K562 (cell line): ENCODE measurements at regions not wholly inside any gene's neighbourhood (a gene's known extent, or its start where the extent isn't known, plus 50 kb on each side); places are given as distances from the start of the nearest gene placed in this dataset.

ENCODE experiments used
- BHLHE40 ChIP-seq: IDR thresholded peaks from 2 replicates; pipeline ENCODE4 v1.6.1; 2011; ENCODE audit warnings: low read length, improper control_type of control experiment
- EP300 ChIP-seq: IDR thresholded peaks from 2 replicates; pipeline ENCODE4 v1.6.1; 2012; ENCODE audit warnings: low read length, improper control_type of control experiment
- KDM1A ChIP-seq, 2 experiments: fragments of 450-650 bp; IDR thresholded peaks; 2 replicates each; pipeline ENCODE4 v1.6.1; 2016; ENCODE audit warnings: mild to moderate bottlenecking in 2 of 2
- PHF20 ChIP-seq: fragments of 450-650 bp; IDR thresholded peaks from 2 replicates; pipeline ENCODE4 v1.6.1; 2018; ENCODE audit not compliant: partially characterized antibody
- PML ChIP-seq: IDR thresholded peaks from 2 replicates; pipeline ENCODE4 v1.6.1; 2012; ENCODE audit warnings: low read length, inconsistent platforms
- PRMT5 ChIP-seq: sonication (generic); formaldehyde crosslinking; IDR thresholded peaks from 2 replicates; pipeline ENCODE4 v1.5.0; 2020; ENCODE audit warnings: missing genetic modification reagents
- SMC3 ChIP-seq: conservative IDR thresholded peaks from 2 replicates; pipeline ENCODE4 v1.6.1; 2011; ENCODE audit warnings: low read depth, low read length, improper control_type of control experiment; ENCODE audit not compliant: insufficient read depth
- STAT5A ChIP-seq: IDR thresholded peaks from 2 replicates; pipeline ENCODE4 v1.6.1; 2012; ENCODE audit warnings: low read length, inconsistent platforms, borderline replicate concordance
- ZFP30 ChIP-seq: fragments of 250-450 bp; sonication (Bioruptor Pico); IDR thresholded peaks from 2 replicates; pipeline ENCODE4 v1.8.0; 2022; ENCODE audit warnings: moderate library complexity, mild to moderate bottlenecking, inconsistent platforms, borderline replicate concordance
- ZNF24 ChIP-seq: fragments of 450-650 bp; IDR thresholded peaks from 2 replicates; pipeline ENCODE4 v1.6.1; 2016
- ZNF316 ChIP-seq: fragments of 450-650 bp; IDR thresholded peaks from 2 replicates; pipeline ENCODE4 v1.6.1; 2016
- ZNF766 ChIP-seq: fragments of 200-800 bp; sonication (Bioruptor generic); conservative IDR thresholded peaks from 2 replicates; pipeline ENCODE4 v1.6.1; 2016; ENCODE audit warnings: missing genetic modification characterization, missing compliant biosample characterization
- TF ChIP-seq, protein P1 (sequence below): fragments of 450-650 bp; IDR thresholded peaks from 2 replicates; pipeline ENCODE4 v1.6.1; 2016; ENCODE audit warnings: mild to moderate bottlenecking
- TF ChIP-seq, protein P2 (sequence below): fragments of 250-450 bp; sonication (Bioruptor Pico); IDR thresholded peaks from 2 replicates; pipeline ENCODE4 v1.8.0; 2021; ENCODE audit warnings: borderline replicate concordance, mild to moderate bottlenecking, moderate library complexity; ENCODE audit not compliant: poor library complexity, severe bottlenecking
- TF ChIP-seq, protein P3 (sequence below): sonication (generic); formaldehyde crosslinking; IDR thresholded peaks from 2 replicates; pipeline ENCODE4 v1.8.0; 2023; ENCODE audit warnings: missing genetic modification reagents, mild to moderate bottlenecking, borderline replicate concordance
- TF ChIP-seq, protein P4 (sequence below): IDR thresholded peaks from 2 replicates; pipeline ENCODE4 v1.6.1; 2014; ENCODE audit warnings: antibody characterized with exemption

DNA sequence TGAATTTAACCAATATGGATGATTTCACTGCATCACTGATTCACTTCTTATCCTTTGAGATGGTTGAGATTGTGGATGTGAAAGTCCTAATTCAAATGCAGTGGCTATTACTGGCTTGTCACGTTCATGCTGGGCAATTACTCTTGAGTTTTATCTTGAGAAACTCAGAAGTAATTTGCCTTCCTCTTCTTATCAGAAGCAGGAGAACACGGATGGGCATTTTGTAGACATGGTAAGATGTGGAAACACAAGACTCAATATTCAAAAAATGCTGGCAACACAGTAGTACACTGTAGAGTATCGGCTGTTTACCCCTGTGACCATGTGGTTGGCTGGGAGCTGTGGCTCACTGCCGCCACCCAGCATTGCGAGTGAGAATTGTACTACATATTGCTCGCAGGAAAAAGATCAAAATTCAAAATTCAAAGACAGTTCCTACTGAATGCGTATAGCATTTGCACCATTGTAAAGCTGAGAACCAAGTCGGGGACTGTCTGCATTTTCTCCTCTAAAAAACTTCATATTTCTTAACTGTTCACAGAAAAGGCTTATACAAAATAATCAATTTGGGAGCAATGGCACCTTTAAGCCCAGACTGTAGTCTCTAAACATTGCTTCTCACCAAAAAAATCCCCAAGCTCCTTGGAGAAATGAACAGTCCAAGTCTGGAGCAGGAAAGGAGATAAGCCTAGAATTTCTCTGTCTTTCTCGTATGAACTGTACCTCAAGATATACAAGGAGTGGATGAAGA lies 61.9 kb upstream of the ELOVL5 start (continued):
- TF ChIP-seq BHLHE40: no peak
- TF ChIP-seq EP300: peak; percentile 36; the same call in 1 of the 2 replicates
- TF ChIP-seq, protein P1, sequence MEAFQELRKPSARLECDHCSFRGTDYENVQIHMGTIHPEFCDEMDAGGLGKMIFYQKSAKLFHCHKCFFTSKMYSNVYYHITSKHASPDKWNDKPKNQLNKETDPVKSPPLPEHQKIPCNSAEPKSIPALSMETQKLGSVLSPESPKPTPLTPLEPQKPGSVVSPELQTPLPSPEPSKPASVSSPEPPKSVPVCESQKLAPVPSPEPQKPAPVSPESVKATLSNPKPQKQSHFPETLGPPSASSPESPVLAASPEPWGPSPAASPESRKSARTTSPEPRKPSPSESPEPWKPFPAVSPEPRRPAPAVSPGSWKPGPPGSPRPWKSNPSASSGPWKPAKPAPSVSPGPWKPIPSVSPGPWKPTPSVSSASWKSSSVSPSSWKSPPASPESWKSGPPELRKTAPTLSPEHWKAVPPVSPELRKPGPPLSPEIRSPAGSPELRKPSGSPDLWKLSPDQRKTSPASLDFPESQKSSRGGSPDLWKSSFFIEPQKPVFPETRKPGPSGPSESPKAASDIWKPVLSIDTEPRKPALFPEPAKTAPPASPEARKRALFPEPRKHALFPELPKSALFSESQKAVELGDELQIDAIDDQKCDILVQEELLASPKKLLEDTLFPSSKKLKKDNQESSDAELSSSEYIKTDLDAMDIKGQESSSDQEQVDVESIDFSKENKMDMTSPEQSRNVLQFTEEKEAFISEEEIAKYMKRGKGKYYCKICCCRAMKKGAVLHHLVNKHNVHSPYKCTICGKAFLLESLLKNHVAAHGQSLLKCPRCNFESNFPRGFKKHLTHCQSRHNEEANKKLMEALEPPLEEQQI: 0 out of 2 replicates have a peak, but pooled peaks have one; percentile 36
- TF ChIP-seq, protein P2, sequence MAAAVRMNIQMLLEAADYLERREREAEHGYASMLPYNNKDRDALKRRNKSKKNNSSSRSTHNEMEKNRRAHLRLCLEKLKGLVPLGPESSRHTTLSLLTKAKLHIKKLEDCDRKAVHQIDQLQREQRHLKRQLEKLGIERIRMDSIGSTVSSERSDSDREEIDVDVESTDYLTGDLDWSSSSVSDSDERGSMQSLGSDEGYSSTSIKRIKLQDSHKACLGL (CRISPR knock-in tag): no peak
- TF ChIP-seq KDM1A (IDR thresholded peaks at IDR 0.05): no peak
- TF ChIP-seq, protein P3, sequence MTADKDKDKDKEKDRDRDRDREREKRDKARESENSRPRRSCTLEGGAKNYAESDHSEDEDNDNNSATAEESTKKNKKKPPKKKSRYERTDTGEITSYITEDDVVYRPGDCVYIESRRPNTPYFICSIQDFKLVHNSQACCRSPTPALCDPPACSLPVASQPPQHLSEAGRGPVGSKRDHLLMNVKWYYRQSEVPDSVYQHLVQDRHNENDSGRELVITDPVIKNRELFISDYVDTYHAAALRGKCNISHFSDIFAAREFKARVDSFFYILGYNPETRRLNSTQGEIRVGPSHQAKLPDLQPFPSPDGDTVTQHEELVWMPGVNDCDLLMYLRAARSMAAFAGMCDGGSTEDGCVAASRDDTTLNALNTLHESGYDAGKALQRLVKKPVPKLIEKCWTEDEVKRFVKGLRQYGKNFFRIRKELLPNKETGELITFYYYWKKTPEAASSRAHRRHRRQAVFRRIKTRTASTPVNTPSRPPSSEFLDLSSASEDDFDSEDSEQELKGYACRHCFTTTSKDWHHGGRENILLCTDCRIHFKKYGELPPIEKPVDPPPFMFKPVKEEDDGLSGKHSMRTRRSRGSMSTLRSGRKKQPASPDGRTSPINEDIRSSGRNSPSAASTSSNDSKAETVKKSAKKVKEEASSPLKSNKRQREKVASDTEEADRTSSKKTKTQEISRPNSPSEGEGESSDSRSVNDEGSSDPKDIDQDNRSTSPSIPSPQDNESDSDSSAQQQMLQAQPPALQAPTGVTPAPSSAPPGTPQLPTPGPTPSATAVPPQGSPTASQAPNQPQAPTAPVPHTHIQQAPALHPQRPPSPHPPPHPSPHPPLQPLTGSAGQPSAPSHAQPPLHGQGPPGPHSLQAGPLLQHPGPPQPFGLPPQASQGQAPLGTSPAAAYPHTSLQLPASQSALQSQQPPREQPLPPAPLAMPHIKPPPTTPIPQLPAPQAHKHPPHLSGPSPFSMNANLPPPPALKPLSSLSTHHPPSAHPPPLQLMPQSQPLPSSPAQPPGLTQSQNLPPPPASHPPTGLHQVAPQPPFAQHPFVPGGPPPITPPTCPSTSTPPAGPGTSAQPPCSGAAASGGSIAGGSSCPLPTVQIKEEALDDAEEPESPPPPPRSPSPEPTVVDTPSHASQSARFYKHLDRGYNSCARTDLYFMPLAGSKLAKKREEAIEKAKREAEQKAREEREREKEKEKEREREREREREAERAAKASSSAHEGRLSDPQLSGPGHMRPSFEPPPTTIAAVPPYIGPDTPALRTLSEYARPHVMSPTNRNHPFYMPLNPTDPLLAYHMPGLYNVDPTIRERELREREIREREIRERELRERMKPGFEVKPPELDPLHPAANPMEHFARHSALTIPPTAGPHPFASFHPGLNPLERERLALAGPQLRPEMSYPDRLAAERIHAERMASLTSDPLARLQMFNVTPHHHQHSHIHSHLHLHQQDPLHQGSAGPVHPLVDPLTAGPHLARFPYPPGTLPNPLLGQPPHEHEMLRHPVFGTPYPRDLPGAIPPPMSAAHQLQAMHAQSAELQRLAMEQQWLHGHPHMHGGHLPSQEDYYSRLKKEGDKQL (CRISPR knock-in tag): no peak
- TF ChIP-seq, protein P4, sequence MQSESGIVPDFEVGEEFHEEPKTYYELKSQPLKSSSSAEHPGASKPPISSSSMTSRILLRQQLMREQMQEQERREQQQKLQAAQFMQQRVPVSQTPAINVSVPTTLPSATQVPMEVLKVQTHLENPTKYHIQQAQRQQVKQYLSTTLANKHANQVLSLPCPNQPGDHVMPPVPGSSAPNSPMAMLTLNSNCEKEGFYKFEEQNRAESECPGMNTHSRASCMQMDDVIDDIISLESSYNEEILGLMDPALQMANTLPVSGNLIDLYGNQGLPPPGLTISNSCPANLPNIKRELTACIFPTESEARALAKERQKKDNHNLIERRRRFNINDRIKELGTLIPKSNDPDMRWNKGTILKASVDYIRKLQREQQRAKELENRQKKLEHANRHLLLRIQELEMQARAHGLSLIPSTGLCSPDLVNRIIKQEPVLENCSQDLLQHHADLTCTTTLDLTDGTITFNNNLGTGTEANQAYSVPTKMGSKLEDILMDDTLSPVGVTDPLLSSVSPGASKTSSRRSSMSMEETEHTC: peak; percentile 72
- TF ChIP-seq ZFP30 (CRISPR knock-in tag): no peak
- TF ChIP-seq STAT5A: 0 out of 2 replicates have a peak, but pooled peaks have one; percentile 11
- no peak for TF ChIP-seq ZNF766 (CRISPR knock-in tag)
- no peak for TF ChIP-seq PHF20
- peak; percentile 73 for TF ChIP-seq SMC3
- TF ChIP-seq PRMT5 (CRISPR knock-in tag): no peak
- no peak for TF ChIP-seq PML
- no peak for TF ChIP-seq ZNF316
- TF ChIP-seq ZNF24: 0 out of 2 replicates have a peak, but pooled peaks have one; percentile 23
